ENCODE measurements at regions not wholly inside any gene's neighbourhood (a gene's known extent, or its start where the extent isn't known, plus 50 kb on each side); places are given as distances from the start of the nearest gene placed in this dataset.

DNA sequence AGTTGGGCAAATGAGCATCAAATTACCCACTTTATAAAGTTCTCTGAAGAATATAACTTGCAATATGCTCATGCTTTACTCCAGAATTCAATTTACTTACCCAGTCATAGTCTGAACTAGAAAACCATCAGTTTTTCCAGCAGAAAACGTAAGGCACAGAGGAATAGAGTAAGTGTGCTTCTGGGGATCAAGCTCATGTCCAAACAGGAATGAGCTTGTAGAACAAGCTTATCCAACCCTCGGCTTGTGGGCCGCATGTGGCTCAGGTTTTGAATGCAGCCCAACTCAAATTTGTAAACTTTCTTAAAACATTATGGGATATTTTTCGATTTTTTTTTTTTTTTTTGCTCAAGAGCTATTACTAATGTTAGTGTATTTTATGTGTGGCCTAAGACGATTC is 308.5 kb upstream of the KLF12 start (continued):
- TF ChIP-seq ZBTB5 (IDR thresholded peaks at IDR 0.05) (no peak), ZNF584 (CRISPR knock-in tag; IDR thresholded peaks at IDR 0.05; ENCODE audit: low read depth) (no peak)

DNA sequence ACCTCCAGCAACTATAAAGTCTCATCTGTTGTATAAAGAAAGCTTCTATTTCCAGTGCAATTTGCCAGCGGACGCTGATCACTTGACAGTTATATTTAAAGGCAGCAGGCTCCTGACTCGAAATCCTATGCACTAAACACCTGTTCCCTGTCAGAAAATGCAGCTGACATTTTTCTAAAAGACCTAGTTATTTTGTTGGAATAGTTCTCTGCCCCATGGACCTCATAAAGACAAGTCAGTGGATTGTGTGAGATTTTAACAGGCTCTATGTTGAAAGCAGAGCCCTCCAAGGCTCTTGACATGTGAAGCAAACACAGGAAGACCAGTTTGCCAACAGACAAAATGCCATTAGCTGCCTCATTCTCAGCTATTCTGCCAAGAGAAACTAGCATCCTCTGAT is 304.7 kb upstream of the KLF12 start:
- DNase-seq (ENCODE audit: extremely low read depth in 1 of 4, low spot score in 3 of 4): no peak
- BruUV-seq (replicated peaks): no TSS peak
- Histone ChIP-seq H3K4me3 (no peak overlapping the region), H3K27me3 (ENCODE audit: control insufficient read depth in 2 of 2, insufficient read depth in 2 of 2, low read length in 2 of 2) (no peaks in the 10 kb centered on the region), H3K4me1 (replicated peaks in 1 of 2; ENCODE audit: control insufficient read depth in 2 of 2, insufficient read depth in 2 of 2, low read length in 2 of 2) (no peaks in the 10 kb centered on the region), H3K36me3 (ENCODE audit: control insufficient read depth, insufficient read depth, low read length) (no peaks in the 10 kb centered on the region), H3K9ac (ENCODE audit: insufficient read depth in 1 of 2, low read depth in 2 of 2, low read length in 2 of 2) (no peak overlapping the region), H2AFZ (ENCODE audit: low read depth, low read length) (no peak overlapping the region), H4K20me1 (replicated peaks; ENCODE audit: control insufficient read depth, insufficient read depth, low read length) (no peaks in the 10 kb centered on the region), H3K27ac (ENCODE audit: extremely low read depth, low read depth, low read length) (no peak overlapping the region), H3K4me2 (ENCODE audit: insufficient read depth, low read length) (no peak overlapping the region), H3K79me2 (ENCODE audit: control insufficient read depth, insufficient read depth, low read length) (no peaks in the 10 kb centered on the region), H3K9me1 (ENCODE audit: control insufficient read depth, insufficient read depth, low read length) (no peaks in the 10 kb centered on the region), H3K9me3 (replicated peaks; ENCODE audit: control insufficient read depth, insufficient read depth, low read depth, low read length) (no peaks in the 10 kb centered on the region)
- in situ Hi-C loops (cut with MboI) (no loop called here), intact Hi-C loops (cut with micrococcal nuclease) (no loop called here)
- CTCF ChIA-PET (ENCODE audit: low intra/inter-chr PET ratio): no interaction called here
- FAIRE-seq: no peak
- no peak for ATAC-seq
- POLR2A ChIA-PET: no interaction called here
- WGBS (ENCODE audit: insufficient coverage, low coverage, missing lambda C conversion rate): 0% methylated on average over 2 of the region's 3 CpGs
- TF ChIP-seq ZNF561 (CRISPR knock-in tag; conservative IDR thresholded peaks at IDR 0.05) (no peak), ZNF184 (CRISPR knock-in tag; IDR thresholded peaks at IDR 0.05) (no peak), ZNF24 (IDR thresholded peaks at IDR 0.05) (no peak), ZFPM2 (CRISPR knock-in tag; IDR thresholded peaks at IDR 0.05) (no peak), CBX1 (IDR thresholded peaks at IDR 0.05; ENCODE audit: low read depth) (no peak), MEF2D (tag; conservative IDR thresholded peaks at IDR 0.05; ENCODE audit: low read depth) (no peak), TGIF2 (CRISPR knock-in tag; IDR thresholded peaks at IDR 0.05) (no peak)
- TF ChIP-seq, protein P1, sequence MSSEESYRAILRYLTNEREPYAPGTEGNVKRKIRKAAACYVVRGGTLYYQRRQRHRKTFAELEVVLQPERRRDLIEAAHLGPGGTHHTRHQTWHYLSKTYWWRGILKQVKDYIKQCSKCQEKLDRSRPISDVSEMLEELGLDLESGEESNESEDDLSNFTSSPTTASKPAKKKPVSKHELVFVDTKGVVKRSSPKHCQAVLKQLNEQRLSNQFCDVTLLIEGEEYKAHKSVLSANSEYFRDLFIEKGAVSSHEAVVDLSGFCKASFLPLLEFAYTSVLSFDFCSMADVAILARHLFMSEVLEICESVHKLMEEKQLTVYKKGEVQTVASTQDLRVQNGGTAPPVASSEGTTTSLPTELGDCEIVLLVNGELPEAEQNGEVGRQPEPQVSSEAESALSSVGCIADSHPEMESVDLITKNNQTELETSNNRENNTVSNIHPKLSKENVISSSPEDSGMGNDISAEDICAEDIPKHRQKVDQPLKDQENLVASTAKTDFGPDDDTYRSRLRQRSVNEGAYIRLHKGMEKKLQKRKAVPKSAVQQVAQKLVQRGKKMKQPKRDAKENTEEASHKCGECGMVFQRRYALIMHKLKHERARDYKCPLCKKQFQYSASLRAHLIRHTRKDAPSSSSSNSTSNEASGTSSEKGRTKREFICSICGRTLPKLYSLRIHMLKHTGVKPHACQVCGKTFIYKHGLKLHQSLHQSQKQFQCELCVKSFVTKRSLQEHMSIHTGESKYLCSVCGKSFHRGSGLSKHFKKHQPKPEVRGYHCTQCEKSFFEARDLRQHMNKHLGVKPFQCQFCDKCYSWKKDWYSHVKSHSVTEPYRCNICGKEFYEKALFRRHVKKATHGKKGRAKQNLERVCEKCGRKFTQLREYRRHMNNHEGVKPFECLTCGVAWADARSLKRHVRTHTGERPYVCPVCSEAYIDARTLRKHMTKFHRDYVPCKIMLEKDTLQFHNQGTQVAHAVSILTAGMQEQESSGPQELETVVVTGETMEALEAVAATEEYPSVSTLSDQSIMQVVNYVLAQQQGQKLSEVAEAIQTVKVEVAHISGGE (CRISPR knock-in tag; IDR thresholded peaks at IDR 0.05): no peak
- TF ChIP-seq, protein P2, sequence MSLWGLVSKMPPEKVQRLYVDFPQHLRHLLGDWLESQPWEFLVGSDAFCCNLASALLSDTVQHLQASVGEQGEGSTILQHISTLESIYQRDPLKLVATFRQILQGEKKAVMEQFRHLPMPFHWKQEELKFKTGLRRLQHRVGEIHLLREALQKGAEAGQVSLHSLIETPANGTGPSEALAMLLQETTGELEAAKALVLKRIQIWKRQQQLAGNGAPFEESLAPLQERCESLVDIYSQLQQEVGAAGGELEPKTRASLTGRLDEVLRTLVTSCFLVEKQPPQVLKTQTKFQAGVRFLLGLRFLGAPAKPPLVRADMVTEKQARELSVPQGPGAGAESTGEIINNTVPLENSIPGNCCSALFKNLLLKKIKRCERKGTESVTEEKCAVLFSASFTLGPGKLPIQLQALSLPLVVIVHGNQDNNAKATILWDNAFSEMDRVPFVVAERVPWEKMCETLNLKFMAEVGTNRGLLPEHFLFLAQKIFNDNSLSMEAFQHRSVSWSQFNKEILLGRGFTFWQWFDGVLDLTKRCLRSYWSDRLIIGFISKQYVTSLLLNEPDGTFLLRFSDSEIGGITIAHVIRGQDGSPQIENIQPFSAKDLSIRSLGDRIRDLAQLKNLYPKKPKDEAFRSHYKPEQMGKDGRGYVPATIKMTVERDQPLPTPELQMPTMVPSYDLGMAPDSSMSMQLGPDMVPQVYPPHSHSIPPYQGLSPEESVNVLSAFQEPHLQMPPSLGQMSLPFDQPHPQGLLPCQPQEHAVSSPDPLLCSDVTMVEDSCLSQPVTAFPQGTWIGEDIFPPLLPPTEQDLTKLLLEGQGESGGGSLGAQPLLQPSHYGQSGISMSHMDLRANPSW (CRISPR knock-in tag; IDR thresholded peaks at IDR 0.05): no peak

Measured in K562 (cell line).